ENCODE measurements at regions not wholly inside any gene's neighbourhood (a gene's known extent, or its start where the extent isn't known, plus 50 kb on each side); places are given as distances from the start of the nearest gene placed in this dataset.

GRCh38 chr7:38107486-38107893 lies 70.6 kb upstream of the STARD3NL start (continued):
- TF ChIP-seq POLR3G (IDR thresholded peaks at IDR 0.05; ENCODE audit: extremely low read depth, insufficient read length, insufficient replicate concordance) (no peak), SLC30A9 (CRISPR knock-in tag; IDR thresholded peaks at IDR 0.05) (no peak), RBM17 (IDR thresholded peaks at IDR 0.05; ENCODE audit: borderline replicate concordance, low read depth, low read length) (no peak), ZNF57 (CRISPR knock-in tag; IDR thresholded peaks at IDR 0.05) (no peak), ERF (CRISPR knock-in tag; IDR thresholded peaks at IDR 0.05) (no peak), HDAC1 (IDR thresholded peaks at IDR 0.05) (no peak), KLF6 (CRISPR knock-in tag; IDR thresholded peaks at IDR 0.05; ENCODE audit: borderline replicate concordance) (no peak), E2F3 (CRISPR knock-in tag; IDR thresholded peaks at IDR 0.05) (no peak), SRF (CRISPR knock-in tag; IDR thresholded peaks at IDR 0.05) (no peak), ZNF232 (CRISPR knock-in tag; IDR thresholded peaks at IDR 0.05) (no peak), SNIP1 (IDR thresholded peaks at IDR 0.05; ENCODE audit: low read depth) (no peak), GABPB1 (CRISPR knock-in tag; IDR thresholded peaks at IDR 0.05) (no peak), MIER1 (IDR thresholded peaks at IDR 0.05; ENCODE audit: low read depth) (no peak), COPS2 (conservative IDR thresholded peaks at IDR 0.05) (no peak), ZNF184 (CRISPR knock-in tag; IDR thresholded peaks at IDR 0.05) (no peak), TBP (optimal IDR thresholded peaks at IDR 0.05; ENCODE audit: low read depth, low read length) (no peak), ZSCAN32 (CRISPR knock-in tag; IDR thresholded peaks at IDR 0.05) (no peak), TEAD1 (CRISPR knock-in tag; IDR thresholded peaks at IDR 0.05) (peak in 1 of 2 experiments; percentile 41; a peak in 1 of 4 replicates), RAD21 (CRISPR knock-in tag; conservative IDR thresholded peaks at IDR 0.05 in 1 of 2, IDR thresholded peaks at IDR 0.05 in 1 of 2) (peak; percentile 87 to 95), ZNF583 (CRISPR knock-in tag; IDR thresholded peaks at IDR 0.05) (no peak)
- TF ChIP-seq, protein P1, sequence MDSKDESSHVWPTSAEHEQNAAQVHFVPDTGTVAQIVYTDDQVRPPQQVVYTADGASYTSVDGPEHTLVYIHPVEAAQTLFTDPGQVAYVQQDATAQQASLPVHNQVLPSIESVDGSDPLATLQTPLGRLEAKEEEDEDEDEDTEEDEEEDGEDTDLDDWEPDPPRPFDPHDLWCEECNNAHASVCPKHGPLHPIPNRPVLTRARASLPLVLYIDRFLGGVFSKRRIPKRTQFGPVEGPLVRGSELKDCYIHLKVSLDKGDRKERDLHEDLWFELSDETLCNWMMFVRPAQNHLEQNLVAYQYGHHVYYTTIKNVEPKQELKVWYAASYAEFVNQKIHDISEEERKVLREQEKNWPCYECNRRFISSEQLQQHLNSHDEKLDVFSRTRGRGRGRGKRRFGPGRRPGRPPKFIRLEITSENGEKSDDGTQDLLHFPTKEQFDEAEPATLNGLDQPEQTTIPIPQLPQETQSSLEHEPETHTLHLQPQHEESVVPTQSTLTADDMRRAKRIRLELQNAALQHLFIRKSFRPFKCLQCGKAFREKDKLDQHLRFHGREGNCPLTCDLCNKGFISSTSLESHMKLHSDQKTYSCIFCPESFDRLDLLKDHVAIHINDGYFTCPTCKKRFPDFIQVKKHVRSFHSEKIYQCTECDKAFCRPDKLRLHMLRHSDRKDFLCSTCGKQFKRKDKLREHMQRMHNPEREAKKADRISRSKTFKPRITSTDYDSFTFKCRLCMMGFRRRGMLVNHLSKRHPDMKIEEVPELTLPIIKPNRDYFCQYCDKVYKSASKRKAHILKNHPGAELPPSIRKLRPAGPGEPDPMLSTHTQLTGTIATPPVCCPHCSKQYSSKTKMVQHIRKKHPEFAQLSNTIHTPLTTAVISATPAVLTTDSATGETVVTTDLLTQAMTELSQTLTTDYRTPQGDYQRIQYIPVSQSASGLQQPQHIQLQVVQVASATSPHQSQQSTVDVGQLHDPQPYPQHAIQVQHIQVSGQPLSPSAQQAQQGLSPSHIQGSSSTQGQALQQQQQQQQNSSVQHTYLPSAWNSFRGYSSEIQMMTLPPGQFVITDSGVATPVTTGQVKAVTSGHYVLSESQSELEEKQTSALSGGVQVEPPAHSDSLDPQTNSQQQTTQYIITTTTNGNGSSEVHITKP (IDR thresholded peaks at IDR 0.05; ENCODE audit: partially characterized antibody), result no peak
- TF ChIP-seq, protein P2, sequence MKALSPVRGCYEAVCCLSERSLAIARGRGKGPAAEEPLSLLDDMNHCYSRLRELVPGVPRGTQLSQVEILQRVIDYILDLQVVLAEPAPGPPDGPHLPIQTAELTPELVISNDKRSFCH (CRISPR knock-in tag; IDR thresholded peaks at IDR 0.05), result no peak
- TF ChIP-seq, protein P2 (tag; IDR thresholded peaks at IDR 0.05), result no peak
- TF ChIP-seq, protein P3, sequence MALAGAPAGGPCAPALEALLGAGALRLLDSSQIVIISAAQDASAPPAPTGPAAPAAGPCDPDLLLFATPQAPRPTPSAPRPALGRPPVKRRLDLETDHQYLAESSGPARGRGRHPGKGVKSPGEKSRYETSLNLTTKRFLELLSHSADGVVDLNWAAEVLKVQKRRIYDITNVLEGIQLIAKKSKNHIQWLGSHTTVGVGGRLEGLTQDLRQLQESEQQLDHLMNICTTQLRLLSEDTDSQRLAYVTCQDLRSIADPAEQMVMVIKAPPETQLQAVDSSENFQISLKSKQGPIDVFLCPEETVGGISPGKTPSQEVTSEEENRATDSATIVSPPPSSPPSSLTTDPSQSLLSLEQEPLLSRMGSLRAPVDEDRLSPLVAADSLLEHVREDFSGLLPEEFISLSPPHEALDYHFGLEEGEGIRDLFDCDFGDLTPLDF (CRISPR knock-in tag; IDR thresholded peaks at IDR 0.05), result no peak
- TF ChIP-seq, protein P4, sequence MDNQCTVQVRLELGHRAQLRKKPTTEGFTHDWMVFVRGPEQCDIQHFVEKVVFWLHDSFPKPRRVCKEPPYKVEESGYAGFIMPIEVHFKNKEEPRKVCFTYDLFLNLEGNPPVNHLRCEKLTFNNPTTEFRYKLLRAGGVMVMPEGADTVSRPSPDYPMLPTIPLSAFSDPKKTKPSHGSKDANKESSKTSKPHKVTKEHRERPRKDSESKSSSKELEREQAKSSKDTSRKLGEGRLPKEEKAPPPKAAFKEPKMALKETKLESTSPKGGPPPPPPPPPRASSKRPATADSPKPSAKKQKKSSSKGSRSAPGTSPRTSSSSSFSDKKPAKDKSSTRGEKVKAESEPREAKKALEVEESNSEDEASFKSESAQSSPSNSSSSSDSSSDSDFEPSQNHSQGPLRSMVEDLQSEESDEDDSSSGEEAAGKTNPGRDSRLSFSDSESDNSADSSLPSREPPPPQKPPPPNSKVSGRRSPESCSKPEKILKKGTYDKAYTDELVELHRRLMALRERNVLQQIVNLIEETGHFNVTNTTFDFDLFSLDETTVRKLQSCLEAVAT (IDR thresholded peaks at IDR 0.05), result no peak
